22Rv1 (cell line): ENCODE measurements at regions not wholly inside any gene's neighbourhood (a gene's known extent, or its start where the extent isn't known, plus 50 kb on each side); places are given as distances from the start of the nearest gene placed in this dataset.

Source experiments
- H3K27ac ChIP-seq: fragments of 450-650 bp; 2 replicates; pipeline ENCODE4 v1.5.1; 2017
- ZFX ChIP-seq: fragments of 450-650 bp; IDR thresholded peaks from 2 replicates; pipeline ENCODE4 v1.6.1; 2017; ENCODE audit warnings: antibody characterized with exemption, borderline replicate concordance
- TF ChIP-seq, protein P1 (sequence below): fragments of 450-650 bp; IDR thresholded peaks from 2 replicates; pipeline ENCODE4 v1.5.1; 2017; ENCODE audit warnings: mild to moderate bottlenecking

DNA sequence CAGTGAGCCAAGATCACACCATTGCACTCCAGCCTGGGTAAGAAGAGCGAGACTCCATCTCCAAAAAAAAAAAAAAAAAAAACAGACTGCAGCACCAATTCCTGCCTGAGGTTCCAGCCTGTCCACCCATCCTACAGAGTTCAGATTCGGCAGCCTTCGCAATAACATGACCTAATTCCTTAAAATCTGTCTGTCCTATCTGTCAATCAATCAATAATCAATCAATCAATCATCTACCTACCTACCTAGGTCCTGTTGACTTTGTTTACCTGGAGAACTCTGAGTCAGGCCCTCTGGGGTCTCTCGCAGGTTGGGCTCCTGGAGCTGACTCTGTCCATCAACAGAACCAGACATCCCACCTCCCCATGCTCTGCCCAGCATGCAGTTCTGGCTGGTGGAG is 236.7 kb downstream of the ENGASE start:
- H3K27ac ChIP-seq = no peak overlapping the region
- no peak for TF ChIP-seq ZFX
- TF ChIP-seq, protein P1, sequence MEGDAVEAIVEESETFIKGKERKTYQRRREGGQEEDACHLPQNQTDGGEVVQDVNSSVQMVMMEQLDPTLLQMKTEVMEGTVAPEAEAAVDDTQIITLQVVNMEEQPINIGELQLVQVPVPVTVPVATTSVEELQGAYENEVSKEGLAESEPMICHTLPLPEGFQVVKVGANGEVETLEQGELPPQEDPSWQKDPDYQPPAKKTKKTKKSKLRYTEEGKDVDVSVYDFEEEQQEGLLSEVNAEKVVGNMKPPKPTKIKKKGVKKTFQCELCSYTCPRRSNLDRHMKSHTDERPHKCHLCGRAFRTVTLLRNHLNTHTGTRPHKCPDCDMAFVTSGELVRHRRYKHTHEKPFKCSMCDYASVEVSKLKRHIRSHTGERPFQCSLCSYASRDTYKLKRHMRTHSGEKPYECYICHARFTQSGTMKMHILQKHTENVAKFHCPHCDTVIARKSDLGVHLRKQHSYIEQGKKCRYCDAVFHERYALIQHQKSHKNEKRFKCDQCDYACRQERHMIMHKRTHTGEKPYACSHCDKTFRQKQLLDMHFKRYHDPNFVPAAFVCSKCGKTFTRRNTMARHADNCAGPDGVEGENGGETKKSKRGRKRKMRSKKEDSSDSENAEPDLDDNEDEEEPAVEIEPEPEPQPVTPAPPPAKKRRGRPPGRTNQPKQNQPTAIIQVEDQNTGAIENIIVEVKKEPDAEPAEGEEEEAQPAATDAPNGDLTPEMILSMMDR = no peak

DNA sequence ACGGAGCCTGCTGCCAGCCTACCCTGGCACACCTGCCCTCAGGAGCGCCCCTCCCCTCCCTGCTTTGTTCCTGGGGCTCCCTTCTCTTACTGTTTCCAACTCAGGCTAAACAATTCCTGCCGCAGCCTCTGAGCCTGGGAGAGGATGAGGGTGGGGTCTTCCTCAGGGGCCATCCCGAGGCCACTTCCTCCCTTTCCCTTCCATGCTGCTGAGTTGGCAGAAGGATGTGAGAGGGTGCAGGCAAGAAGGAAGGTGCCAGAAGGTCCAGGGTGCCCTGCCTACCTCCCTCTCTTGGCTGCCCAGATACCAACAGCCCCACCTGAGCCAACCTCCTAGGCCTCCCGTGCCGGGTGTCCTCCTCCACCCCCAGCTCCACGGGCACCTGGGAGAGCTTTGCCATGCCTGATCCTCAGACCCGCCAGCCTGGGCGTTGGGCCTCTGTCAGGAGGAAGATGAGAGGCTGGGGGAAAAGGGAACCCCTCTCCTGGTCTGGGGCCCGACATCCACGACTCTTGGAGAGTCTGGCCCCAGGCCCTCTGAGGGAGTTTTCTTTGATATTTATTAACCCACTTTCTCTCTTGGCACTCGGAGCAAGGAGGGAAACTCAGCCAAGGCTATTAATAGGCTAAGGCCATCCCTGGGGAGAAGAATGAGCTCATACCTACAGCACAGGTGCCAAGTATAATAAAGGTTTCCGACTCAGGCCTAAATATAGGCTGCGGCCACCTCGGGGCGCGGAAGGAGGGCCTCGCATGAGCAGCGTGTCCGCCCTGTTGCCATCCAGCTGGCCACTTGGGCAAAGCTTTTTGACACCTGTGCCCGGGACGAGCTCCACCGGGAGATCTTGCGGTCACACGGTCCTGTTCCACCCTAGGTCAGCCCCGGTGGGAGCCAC is 232.0 kb downstream of the ENGASE start:
- H3K27ac ChIP-seq = no peak overlapping the region
- TF ChIP-seq, protein P1 = no peak
- TF ChIP-seq ZFX = no peak

DNA sequence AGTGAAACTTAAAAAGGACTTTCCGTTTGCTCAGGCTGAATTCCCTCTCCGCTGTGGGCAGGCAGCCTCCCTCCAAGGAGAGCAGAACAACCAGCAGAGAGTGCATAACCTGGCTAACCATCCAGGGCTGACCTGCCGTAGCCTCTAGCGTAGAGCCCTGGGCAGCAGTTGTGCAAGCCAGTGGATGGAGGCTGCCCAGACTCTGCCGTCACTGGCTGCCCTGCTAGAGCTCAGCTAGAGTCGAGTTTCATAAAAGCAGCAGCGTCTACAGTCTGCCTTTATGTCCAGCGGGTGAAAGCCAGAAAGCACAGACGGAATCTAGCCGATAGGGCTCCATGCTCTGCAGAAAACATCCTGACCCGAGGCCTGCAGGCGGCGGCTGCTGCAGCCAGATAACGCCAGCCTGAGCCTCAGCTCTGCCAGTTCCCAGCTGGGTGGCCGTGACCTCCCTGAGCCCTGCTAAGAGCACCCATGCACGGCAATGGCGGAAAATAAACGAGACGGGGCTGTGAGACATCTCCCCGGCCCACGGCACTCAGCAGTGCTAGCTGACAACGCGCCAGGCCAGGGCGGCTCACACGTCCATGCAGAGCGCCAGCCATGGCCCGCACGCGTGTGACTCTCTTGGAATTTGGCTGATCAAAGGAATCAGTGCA is 231.3 kb downstream of the ENGASE start:
- H3K27ac ChIP-seq = no peak overlapping the region
- TF ChIP-seq, protein P1 = no peak
- no peak for TF ChIP-seq ZFX

DNA sequence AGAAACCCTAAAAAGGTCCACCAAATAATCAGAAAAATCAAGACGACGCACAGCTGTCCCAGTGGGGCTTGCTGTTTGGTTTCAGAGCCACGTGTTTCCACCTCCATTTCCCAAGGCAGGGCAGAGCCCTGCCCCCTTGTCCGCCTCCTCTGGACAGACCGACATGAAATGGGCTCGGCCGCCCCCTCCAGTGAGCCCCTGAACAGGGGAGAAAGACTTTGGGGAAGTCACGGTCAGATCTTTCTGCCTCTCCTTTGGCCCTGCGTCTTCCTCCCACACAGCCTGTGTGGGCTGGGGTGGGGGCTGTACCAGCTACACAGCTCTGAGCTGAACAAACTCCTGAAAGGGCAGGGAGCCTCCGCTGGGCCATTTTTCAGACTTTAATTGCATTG is 230.7 kb downstream of the ENGASE start:
- no peak overlapping the region for H3K27ac ChIP-seq
- TF ChIP-seq ZFX = no peak
- TF ChIP-seq, protein P1 = no peak

DNA sequence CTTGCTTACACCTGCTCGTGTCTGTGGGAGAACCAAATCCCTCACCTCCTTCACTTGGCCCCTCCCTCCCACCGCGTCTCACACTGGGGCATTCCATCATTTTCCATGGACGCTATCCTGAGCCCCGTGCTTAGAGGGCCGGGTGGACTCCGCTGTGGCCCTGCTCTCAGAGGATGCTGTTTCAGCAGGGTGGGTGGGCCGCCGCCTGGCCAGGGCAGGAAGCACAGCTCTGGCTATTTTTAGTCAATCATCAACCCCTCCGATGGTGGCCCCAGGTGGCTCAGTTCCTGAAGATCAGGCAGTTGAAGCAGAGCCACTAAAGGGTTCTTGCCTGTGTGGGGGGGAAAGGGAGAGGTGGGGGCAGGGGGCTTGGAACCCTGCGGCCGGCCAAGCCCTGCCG is 230.3 kb downstream of the ENGASE start:
- TF ChIP-seq, protein P1 = no peak; the same call in 1 of the 2 replicates
- no peak overlapping the region for H3K27ac ChIP-seq

DNA sequence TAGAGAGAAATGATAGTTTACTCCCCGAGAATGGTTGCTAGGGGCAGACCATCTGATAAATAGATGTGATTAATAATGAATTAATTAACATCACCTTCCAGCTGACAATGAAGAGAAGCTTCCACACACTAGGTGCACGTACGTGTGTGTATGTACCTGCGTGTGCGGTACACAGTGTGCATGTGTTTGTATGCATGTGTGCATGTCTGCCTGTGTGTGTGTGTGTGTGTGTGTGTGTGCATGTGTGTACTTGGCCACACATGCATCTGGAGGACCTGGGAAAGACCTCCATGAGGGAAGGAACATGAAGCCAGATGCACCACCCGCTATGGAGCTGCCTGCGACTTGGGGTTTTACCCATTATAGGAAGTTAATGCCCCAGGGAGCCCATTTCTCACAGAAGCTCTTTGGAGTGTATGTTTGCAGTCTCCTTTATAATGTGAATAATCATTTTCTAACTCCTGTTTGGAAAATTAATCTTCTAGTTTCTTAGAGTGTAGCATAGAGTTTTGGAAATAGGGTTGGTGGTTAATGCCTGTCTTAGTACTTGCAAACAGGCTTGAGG is 229.1 kb downstream of the ENGASE start:
- TF ChIP-seq ZFX = no peak
- TF ChIP-seq, protein P1 = no peak
- no peak overlapping the region for H3K27ac ChIP-seq

DNA sequence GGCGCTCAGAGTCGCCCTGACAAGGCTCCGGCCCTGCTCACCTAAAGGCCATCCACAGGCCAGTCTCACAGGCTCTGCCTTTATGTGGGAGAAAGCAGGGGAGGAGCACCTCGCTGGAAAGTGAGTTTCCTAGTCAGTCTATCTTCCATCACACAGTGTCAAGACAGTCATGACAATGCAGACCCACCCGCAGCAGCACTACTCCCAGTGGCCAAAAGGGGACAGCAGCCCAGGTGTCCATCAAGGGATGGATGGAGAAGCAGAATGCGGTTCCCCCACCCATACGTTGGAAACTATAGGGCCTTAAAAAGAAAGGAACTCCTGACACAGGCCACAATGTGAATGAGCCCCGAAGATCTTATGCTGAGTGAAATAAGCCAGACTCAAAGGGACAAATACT is 226.8 kb downstream of the ENGASE start:
- no peak overlapping the region for H3K27ac ChIP-seq
- no peak for TF ChIP-seq ZFX
- TF ChIP-seq, protein P1 = no peak
